H1 (cell line): ENCODE measurements at regions not wholly inside any gene's neighbourhood (a gene's known extent, or its start where the extent isn't known, plus 50 kb on each side); places are given as distances from the start of the nearest gene placed in this dataset.

Source experiments
- CTCF ChIA-PET: fragments of 300-600 bp; sonication (Branson Sonifier 250); formaldehyde crosslinking; loops from one replicate; lab custom pipeline; 2021; ENCODE audit not compliant: partially characterized antibody; lab: Charles Lee
- POLR2A ChIA-PET: fragments of 300-600 bp; sonication (Branson Sonifier 250); formaldehyde crosslinking; loops from one replicate; lab custom pipeline; 2021; ENCODE audit warnings: inconsistent platforms; ENCODE audit not compliant: partially characterized antibody; lab: Charles Lee
- DNase-seq, 2 experiments: peaks; one replicate each; pipeline versions ENCODE4 v3.0.0 to v3.0.0-alpha.2; 2010 to 2022; ENCODE audit warnings: low spot score in 2 of 2, low read depth in 1 of 2, mixed read lengths in 1 of 2
- FAIRE-seq: peaks from 2 replicates; lab custom pipeline; 2011; peaks lifted over from hg19 to GRCh38; lab: Jason Lieb, UNC
- H2AFZ ChIP-seq: 2 replicates; pipeline ENCODE4 v1.8.1; 2012; ENCODE audit warnings: low read length, inconsistent platforms
- H2AK5ac ChIP-seq: 2 replicates; pipeline ENCODE4 v1.6.1; 2013; ENCODE audit warnings: low read depth, low read length
- H2BK120ac ChIP-seq: replicated peaks from 2 replicates; pipeline ENCODE3; 2013; ENCODE audit warnings: low read depth, low read length, inconsistent platforms
- H2BK12ac ChIP-seq: 2 replicates; pipeline ENCODE4 v1.6.1; 2013; ENCODE audit warnings: low read depth, low read length
- H2BK15ac ChIP-seq: 2 replicates; pipeline ENCODE4 v1.6.1; 2013; ENCODE audit warnings: low read length
- H2BK20ac ChIP-seq: 2 replicates; pipeline ENCODE4 v1.6.1; 2013; ENCODE audit warnings: low read length
- H2BK5ac ChIP-seq: 2 replicates; pipeline ENCODE4 v1.6.1; 2013; ENCODE audit warnings: low read depth, low read length
- H3K14ac ChIP-seq: 2 replicates; pipeline ENCODE4 v1.6.1; 2013; ENCODE audit warnings: inconsistent platforms; ENCODE audit not compliant: insufficient read length
- H3K18ac ChIP-seq: 2 replicates; pipeline ENCODE4 v1.6.1; 2013; ENCODE audit warnings: low read length; ENCODE audit errors: extremely low read depth
- H3K23ac ChIP-seq: 2 replicates; pipeline ENCODE4 v1.6.1; 2013; ENCODE audit warnings: inconsistent platforms; ENCODE audit not compliant: insufficient read length
- H3K23me2 ChIP-seq: 2 replicates; pipeline ENCODE4 v1.6.1; 2013; ENCODE audit warnings: low read depth, low read length
- H3K27ac ChIP-seq: 2 replicates; pipeline ENCODE4 v1.6.1; 2011; ENCODE audit warnings: low read depth, low read length, inconsistent platforms
- H3K27me3 ChIP-seq, 4 experiments: replicated peaks in 1 of 4; 1 replicate in 1 of 4; 2 replicates in 3 of 4; pipeline versions ENCODE4 v1.6.1 to v1.8.1; 2011 to 2013; ENCODE audit warnings: low read length in 3 of 4, mild to moderate bottlenecking in 3 of 4, inconsistent platforms in 2 of 4, mixed read lengths in 2 of 4, moderate library complexity in 1 of 4; ENCODE audit not compliant: control insufficient read depth in 3 of 4, insufficient read depth in 3 of 4; ENCODE audit errors: extremely low read depth in 1 of 4
- H3K36me3 ChIP-seq, 4 experiments: 2 replicates each; pipeline versions ENCODE4 v1.6.1 to v1.8.1; 2011 to 2013; ENCODE audit warnings: mild to moderate bottlenecking in 4 of 4, low read length in 3 of 4, moderate library complexity in 2 of 4, control low read depth in 1 of 4, inconsistent platforms in 1 of 4; ENCODE audit not compliant: insufficient read depth in 4 of 4, control insufficient read depth in 2 of 4
- H3K4ac ChIP-seq: replicated peaks from 2 replicates; pipeline ENCODE3; 2013; ENCODE audit warnings: low read length, low read depth, mixed read lengths, inconsistent platforms; ENCODE audit not compliant: insufficient read length
- H3K4me1 ChIP-seq, 4 experiments: replicated peaks in 1 of 4; 1 replicate in 1 of 4; 2 replicates in 3 of 4; pipeline versions ENCODE4 v1.6.1 to v1.8.1; 2011 to 2013; ENCODE audit warnings: low read length in 3 of 4, inconsistent platforms in 2 of 4, mixed read lengths in 1 of 4; ENCODE audit not compliant: insufficient read depth in 4 of 4, control insufficient read depth in 3 of 4
- H3K4me2 ChIP-seq, 2 experiments: 2 replicates each; pipeline versions ENCODE4 v1.6.1 to v1.8.1; 2011 to 2013; ENCODE audit warnings: low read depth in 2 of 2, low read length in 2 of 2, control low read depth in 1 of 2, inconsistent platforms in 1 of 2, mild to moderate bottlenecking in 1 of 2; ENCODE audit not compliant: insufficient read depth in 1 of 2
- H3K4me3 ChIP-seq, 4 experiments: fragments of 200-600, 300-600 bp in 1 of 4; sonication (generic), shearing (Covaris generic), sonication (Bioruptor Twin) in 1 of 4; 2 replicates each; pipeline versions ENCODE4 v1.5.1 to v1.8.1; 2011 to 2016; ENCODE audit warnings: low read length in 4 of 4, low read depth in 3 of 4, control low read depth in 2 of 4, inconsistent platforms in 2 of 4, mild to moderate bottlenecking in 2 of 4, mixed read lengths in 1 of 4, moderate library complexity in 1 of 4; ENCODE audit not compliant: insufficient read depth in 2 of 4; ENCODE audit errors: extremely low read depth in 1 of 4
- H3K56ac ChIP-seq: replicated peaks from 2 replicates; pipeline ENCODE3; 2013; ENCODE audit warnings: low read depth, mild to moderate bottlenecking, mixed read lengths, low read length, inconsistent platforms; ENCODE audit not compliant: insufficient read length
- H3K79me1 ChIP-seq: 2 replicates; pipeline ENCODE4 v1.6.1; 2013; ENCODE audit warnings: low read depth, low read length, control low read depth
- H3K79me2 ChIP-seq, 2 experiments: 2 replicates each; pipeline versions ENCODE4 v1.6.1 to v1.8.1; 2012 to 2013; ENCODE audit warnings: low read length in 2 of 2, mild to moderate bottlenecking in 2 of 2, inconsistent platforms in 1 of 2; ENCODE audit not compliant: insufficient read depth in 2 of 2, control insufficient read depth in 1 of 2
- H3K9ac ChIP-seq, 4 experiments: replicated peaks in 1 of 4; 1 replicate in 1 of 4; 2 replicates in 3 of 4; pipeline versions ENCODE4 v1.6.1 to v1.8.1; 2011 to 2013; ENCODE audit warnings: low read depth in 3 of 4, low read length in 3 of 4, control low read depth in 2 of 4, mild to moderate bottlenecking in 2 of 4, moderate library complexity in 2 of 4, inconsistent platforms in 1 of 4; ENCODE audit errors: extremely low read depth in 1 of 4
- H3K9me3 ChIP-seq, 2 experiments: 2 replicates each; pipeline versions ENCODE4 v1.6.1 to v1.8.1; 2012 to 2013; ENCODE audit warnings: mild to moderate bottlenecking in 2 of 2, moderate library complexity in 2 of 2, control low read depth in 1 of 2, inconsistent platforms in 1 of 2, low read depth in 1 of 2, low read length in 1 of 2, mixed read lengths in 1 of 2; ENCODE audit not compliant: insufficient read depth in 2 of 2
- H4K20me1 ChIP-seq, 2 experiments: replicated peaks in 1 of 2; 2 replicates each; pipeline versions ENCODE3 to v1.8.1; 2011 to 2013; ENCODE audit warnings: inconsistent platforms in 2 of 2, low read length in 2 of 2, mild to moderate bottlenecking in 1 of 2; ENCODE audit not compliant: insufficient read depth in 2 of 2, control insufficient read depth in 1 of 2
- H4K5ac ChIP-seq: 2 replicates; pipeline ENCODE4 v1.6.1; 2013; ENCODE audit warnings: low read length, low read depth, mixed read lengths, inconsistent platforms; ENCODE audit not compliant: insufficient read length
- H4K8ac ChIP-seq: 2 replicates; pipeline ENCODE4 v1.8.0; 2013; ENCODE audit warnings: mild to moderate bottlenecking, moderate library complexity, low read length, inconsistent platforms; ENCODE audit not compliant: insufficient read depth; ENCODE audit errors: extremely low read depth
- H4K91ac ChIP-seq: replicated peaks from 2 replicates; pipeline ENCODE3; 2013; ENCODE audit warnings: low read length, mixed read lengths, inconsistent platforms; ENCODE audit not compliant: insufficient read length
- ASH2L ChIP-seq: fragments of 200-600, 300-600 bp; sonication (generic); IDR thresholded peaks from one replicate; pipeline ENCODE4 v1.7.1; 2017; ENCODE audit warnings: low read length
- EZH2 ChIP-seq: fragments of 200-600 bp; sonication (generic); IDR thresholded peaks from 2 replicates; pipeline ENCODE4 v1.7.1; 2012; ENCODE audit warnings: low read depth, mild to moderate bottlenecking, moderate library complexity, low read length, inconsistent platforms; ENCODE audit not compliant: severe bottlenecking
- RXRA ChIP-seq: IDR thresholded peaks from 2 replicates; pipeline ENCODE4 v1.6.1; 2011; ENCODE audit warnings: low read depth, mild to moderate bottlenecking, low read length, moderate library complexity; ENCODE audit not compliant: insufficient read depth
- SP2 ChIP-seq: IDR thresholded peaks from 2 replicates; pipeline ENCODE4 v1.6.1; 2012; ENCODE audit warnings: mild to moderate bottlenecking, low read length, inconsistent platforms
- YY1 ChIP-seq: IDR thresholded peaks from 2 replicates; pipeline ENCODE4 v1.6.1; 2011; ENCODE audit warnings: low read depth, mild to moderate bottlenecking, low read length
- WGBS, 2 experiments: shearing (Covaris generic) in 1 of 2; methylation state at CpG; one replicate each; pipeline versions ENCODE4 v1.1.6 to v1.1.7; 2013 to 2015; ENCODE audit warnings: low lambda C conversion rate in 2 of 2, mixed read lengths in 2 of 2, inconsistent platforms in 1 of 2, low coverage in 1 of 2, missing lambda C conversion rate in 1 of 2; ENCODE audit not compliant: insufficient replicate concordance in 2 of 2, insufficient coverage in 1 of 2, insufficient read length in 1 of 2; ENCODE audit errors: extremely low coverage in 1 of 2, missing lambda C conversion rate in 1 of 2; 5-methylcytosine and 5-hydroxymethylcytosine counted together
- TF ChIP-seq, protein P1 (sequence below): IDR thresholded peaks from 2 replicates; pipeline ENCODE4 v1.6.1; 2011; ENCODE audit warnings: low read length, improper control_type of control experiment

- Histone ChIP-seq H4K8ac (no peak overlapping the region), H3K79me2 (no peaks in the 10 kb centered on the region), H3K14ac (no peak overlapping the region), H2BK20ac (peak overlapping the region; percentile 88), H3K9ac (no peak overlapping the region; a peak in 1 of 7 replicates), H3K36me3 (no peaks in the 10 kb centered on the region), H2AK5ac (no peak overlapping the region; the same call in 1 of the 2 replicates), H3K27me3 (no peaks in the 10 kb centered on the region), H2BK15ac (no peak overlapping the region), H3K18ac (peak overlapping the region; percentile 84), H3K4me2 (no peak overlapping the region; a peak in 1 of 4 replicates), H3K79me1 (no peaks in the 10 kb centered on the region), H4K91ac (peak overlapping the region; percentile 29), H3K27ac (no peak overlapping the region), H3K23ac (no peak overlapping the region), H2BK5ac (peak overlapping the region; percentile 99; the same call in 1 of the 2 replicates), H2BK120ac (peak overlapping the region; percentile 4), H2BK12ac (peak overlapping the region; percentile 84; the same call in 1 of the 2 replicates), H4K20me1 (no peaks in the 10 kb centered on the region), H3K23me2 (no peaks in the 10 kb centered on the region), H2AFZ (no peak overlapping the region), H4K5ac (no peak overlapping the region), H3K4ac (no peak overlapping the region), H3K4me3 (no peak overlapping the region), H3K4me1 (peaks cover 18 to 33% (median 24%) of the 10 kb centered on the region in 4 experiments), H3K9me3 (no peaks in the 10 kb centered on the region), H3K56ac (no peak overlapping the region)
- CTCF ChIA-PET: interaction anchor here (0.8 to 1.3 kb wide), 5 partner anchors 10 to 41 kb away, joined by 3 to 4 read pairs (median 3); no protein-coding TSS in a partner anchor
- no peak for DNase-seq
- WGBS, 2 experiments: 83% methylated on average over 7 of the region's 7 CpGs; no CpG with 5 or more reads in 1 of the 2 experiments
- POLR2A ChIA-PET: interaction anchor here (0.8 to 1.6 kb wide), 4 partner anchors 12 to 233 kb away, joined by 3 read pairs; no protein-coding TSS in a partner anchor
- no peak for FAIRE-seq
- TF ChIP-seq YY1 (no peak), RXRA (no peak), SP2 (no peak), EZH2 (no peak), ASH2L (no peak)
- TF ChIP-seq, protein P1, sequence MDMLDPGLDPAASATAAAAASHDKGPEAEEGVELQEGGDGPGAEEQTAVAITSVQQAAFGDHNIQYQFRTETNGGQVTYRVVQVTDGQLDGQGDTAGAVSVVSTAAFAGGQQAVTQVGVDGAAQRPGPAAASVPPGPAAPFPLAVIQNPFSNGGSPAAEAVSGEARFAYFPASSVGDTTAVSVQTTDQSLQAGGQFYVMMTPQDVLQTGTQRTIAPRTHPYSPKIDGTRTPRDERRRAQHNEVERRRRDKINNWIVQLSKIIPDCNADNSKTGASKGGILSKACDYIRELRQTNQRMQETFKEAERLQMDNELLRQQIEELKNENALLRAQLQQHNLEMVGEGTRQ: no peak
These were observed 120.7 kb downstream of the TTLL2 start for GRCh38 chr6:167445568-167445967.
